ENCODE measurements at regions not wholly inside any gene's neighbourhood (a gene's known extent, or its start where the extent isn't known, plus 50 kb on each side); places are given as distances from the start of the nearest gene placed in this dataset.

- no peak for DNase-seq
These were observed 56.1 kb downstream of the BTG1 start for GRCh38 chr12:92089559-92089958.

- no peak for DNase-seq
These were observed 56.8 kb downstream of the BTG1 start for GRCh38 chr12:92088805-92089204.

- no peak for DNase-seq
These were observed 60.0 kb downstream of the BTG1 start for GRCh38 chr12:92085736-92086040.

GRCh38 chr12:92085040-92085735 lies 60.5 kb downstream of the BTG1 start:
- no peak for DNase-seq

GRCh38 chr12:92080911-92081285 lies 64.7 kb downstream of the BTG1 start:
- no peak for DNase-seq

- DNase-seq, result no peak
These were observed 66.6 kb downstream of the BTG1 start for GRCh38 chr12:92079054-92079385.

- peak; percentile 34 for DNase-seq
These were observed 67.2 kb downstream of the BTG1 start for GRCh38 chr12:92078167-92079053.

GRCh38 chr12:92077530-92077929 lies 68.1 kb downstream of the BTG1 start:
- DNase-seq, result no peak

- no peak for DNase-seq
These were observed 69.5 kb downstream of the BTG1 start for GRCh38 chr12:92076101-92076500.

- peak; percentile 17 for DNase-seq
These were observed 70.2 kb downstream of the BTG1 start for GRCh38 chr12:92075425-92075914.

GRCh38 chr12:92074889-92075288 lies 70.8 kb downstream of the BTG1 start:
- DNase-seq, result no peak

- DNase-seq, result no peak
These were observed 72.6 kb downstream of the BTG1 start for GRCh38 chr12:92073094-92073493.

- no peak for DNase-seq
These were observed 73.5 kb downstream of the BTG1 start for GRCh38 chr12:92072112-92072511.

GRCh38 chr12:92070864-92071445 lies 74.7 kb downstream of the BTG1 start:
- peak; percentile 81 for DNase-seq

GRCh38 chr12:92070054-92070863 lies 75.4 kb downstream of the BTG1 start:
- no peak for DNase-seq

GRCh38 chr12:92068459-92068858 lies 77.2 kb downstream of the BTG1 start:
- peak; percentile 18 for DNase-seq

GRCh38 chr12:92065639-92066038 lies 80.0 kb downstream of the BTG1 start:
- no peak for DNase-seq

GRCh38 chr12:92065018-92065499 lies 80.6 kb downstream of the BTG1 start:
- no peak for DNase-seq

GRCh38 chr12:92064422-92064821 lies 81.2 kb downstream of the BTG1 start:
- no peak for DNase-seq

GRCh38 chr12:92063641-92064040 lies 82.0 kb downstream of the BTG1 start:
- DNase-seq, result no peak

- DNase-seq, result no peak
These were observed 82.8 kb downstream of the BTG1 start for GRCh38 chr12:92062539-92063493.

GRCh38 chr12:92061061-92061460 lies 84.6 kb downstream of the BTG1 start:
- DNase-seq, result no peak

All from hematopoietic multipotent progenitor cell treated with erythropoietin and hydrocortisone succinate and interleukin-3 and kit ligand, for 6 days (in vitro differentiated cells).